H4 (cell line): ENCODE measurements at regions not wholly inside any gene's neighbourhood (a gene's known extent, or its start where the extent isn't known, plus 50 kb on each side); places are given as distances from the start of the nearest gene placed in this dataset.

ENCODE experiments used
- DNase-seq: peaks from one replicate; pipeline ENCODE4 v3.0.0-alpha.2; 2015; ENCODE audit warnings: low spot score

GRCh38 chrX:134717698-134718097 is 59.4 kb upstream of the PLAC1 start:
- DNase-seq, result no peak

GRCh38 chrX:134716620-134717012 is 58.3 kb upstream of the PLAC1 start:
- no peak for DNase-seq

DNA sequence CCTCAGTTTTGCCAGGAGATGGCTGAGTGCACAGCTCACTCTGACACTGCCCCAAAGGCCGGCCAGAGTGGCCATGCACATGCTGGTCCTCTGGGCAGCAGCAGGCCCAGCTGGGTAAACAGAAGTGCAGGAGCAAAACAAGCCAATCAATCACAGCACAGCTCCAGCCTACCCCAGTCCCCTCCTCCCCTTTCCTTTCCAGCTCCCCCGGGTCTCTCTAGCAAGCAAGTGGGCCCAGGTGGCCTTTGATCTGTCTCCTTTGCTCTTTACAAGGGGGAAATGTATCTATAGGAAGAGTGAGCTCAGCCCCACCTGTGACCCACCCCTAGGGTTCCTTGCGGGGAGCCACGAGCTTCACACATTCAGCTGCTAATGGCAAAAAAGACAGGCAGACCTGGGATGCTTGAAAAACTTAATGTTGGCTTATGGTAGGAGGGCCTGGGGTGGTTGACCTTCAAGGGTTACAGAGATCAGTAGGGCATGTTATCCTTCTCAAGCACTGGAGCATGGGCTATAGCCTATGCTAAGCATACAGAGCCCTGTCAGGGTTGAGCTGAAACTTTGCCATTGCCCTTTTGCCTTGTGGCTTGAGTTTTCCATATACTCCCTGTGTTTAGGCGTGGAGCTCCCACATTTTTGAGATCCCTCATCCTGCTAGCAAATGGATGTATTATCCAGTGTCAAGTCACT is 57.8 kb upstream of the PLAC1 start:
- no peak for DNase-seq

DNA sequence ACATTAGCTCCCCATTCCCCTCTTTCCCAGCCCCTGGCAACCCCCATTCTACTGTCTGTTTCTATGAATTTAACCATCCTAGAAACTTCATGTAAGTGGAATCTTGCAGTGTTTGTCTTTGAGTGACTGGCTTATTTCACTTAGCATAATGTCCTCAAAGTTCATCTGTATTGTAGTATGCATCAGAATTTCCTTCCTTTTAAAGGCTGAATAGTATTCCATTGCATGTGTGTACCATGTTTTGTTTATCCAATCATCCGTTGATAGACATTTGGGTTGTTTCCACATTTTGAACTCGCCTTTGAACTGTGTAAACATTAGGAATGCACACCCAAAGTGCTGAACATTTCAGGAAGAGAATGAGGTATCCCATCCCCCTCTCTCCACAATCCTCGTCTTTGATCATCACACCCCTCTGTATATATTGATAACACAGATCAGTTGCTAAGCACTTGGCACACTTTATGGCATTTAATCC is 56.4 kb upstream of the PLAC1 start:
- no peak for DNase-seq

GRCh38 chrX:134713618-134714107 is 55.4 kb upstream of the PLAC1 start:
- DNase-seq, result peak; percentile 39

DNA sequence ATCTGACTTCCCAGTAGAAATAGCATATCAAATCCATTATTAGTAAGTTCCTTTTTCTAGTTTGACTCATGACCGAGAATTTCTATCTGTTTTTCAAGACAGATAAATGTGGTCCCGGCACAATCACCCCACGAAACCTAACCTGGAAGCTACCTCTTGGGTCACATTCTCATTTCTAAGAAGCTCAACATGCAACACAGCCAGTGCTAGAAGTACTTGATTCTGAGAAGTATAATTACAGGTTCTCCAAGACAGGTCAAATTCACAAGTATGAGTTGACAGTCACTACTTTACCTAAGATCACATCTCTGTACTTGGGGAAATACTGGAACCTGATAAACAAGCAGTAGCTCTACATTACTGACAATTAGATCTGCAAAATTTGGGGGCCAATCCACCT is 54.0 kb upstream of the PLAC1 start:
- DNase-seq, result no peak

- DNase-seq, result no peak
These were observed 53.1 kb upstream of the PLAC1 start for GRCh38 chrX:134711135-134711921.
